ENCODE measurements at regions not wholly inside any gene's neighbourhood (a gene's known extent, or its start where the extent isn't known, plus 50 kb on each side); places are given as distances from the start of the nearest gene placed in this dataset.
A peak's percentile ranks its signal among the peaks of the same experiment; 100 is the strongest.

DNA sequence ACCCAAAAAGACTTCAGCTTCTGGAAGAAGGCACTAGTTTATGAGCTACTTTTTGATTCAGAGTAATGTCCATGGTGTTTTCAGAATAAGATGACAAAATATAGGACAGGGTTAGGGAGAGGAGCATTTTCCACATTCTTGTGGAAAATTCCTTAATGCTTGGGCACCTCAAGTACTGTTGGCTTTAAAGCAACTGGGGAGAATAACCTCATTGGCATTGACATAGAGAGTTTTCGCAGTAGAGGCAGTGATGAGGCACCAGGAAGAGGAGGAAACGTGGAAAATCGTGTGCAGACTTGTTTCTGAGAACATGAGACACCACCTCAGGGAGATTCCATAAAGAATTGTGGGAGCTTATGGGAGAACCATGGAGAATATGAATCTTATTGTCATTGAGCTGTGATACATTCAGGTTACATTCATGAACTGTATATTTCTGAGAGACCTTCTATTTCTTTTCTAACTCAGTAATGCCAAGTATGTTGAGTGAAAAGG is 929.0 kb upstream of the NRXN1 start:
- peaks cover 8% of the 10 kb centered on the region for H3K4me1 Mint-ChIP-seq
- H3K36me3 Mint-ChIP-seq (ENCODE audit: low read depth), result no peaks in the 10 kb centered on the region
- H3K36me3 ChIP-seq (ENCODE audit: insufficient read depth), result no peaks in the 10 kb centered on the region
- H2AFZ ChIP-seq, result peak overlapping the region; percentile 39; the same call in 1 of the 2 replicates
- ATAC-seq (no peak), DNase-seq (ENCODE audit: low spot score) (no peak)
- H3K27me3 Mint-ChIP-seq (ENCODE audit: insufficient read depth, low read depth, poor library complexity), result no peaks in the 10 kb centered on the region
- H3K4me3 ChIP-seq, result no peak overlapping the region
- H3K4me3 Mint-ChIP-seq, result no peak overlapping the region
- no peak overlapping the region for H3K4me2 ChIP-seq
- TF ChIP-seq ZNF331 (CRISPR knock-in tag; IDR thresholded peaks at IDR 0.05; ENCODE audit: low read depth), result no peak
- no peak for TF ChIP-seq CREB1 (CRISPR knock-in tag; IDR thresholded peaks at IDR 0.05; ENCODE audit: low read depth)
- no peak for TF ChIP-seq STAT1 (IDR thresholded peaks at IDR 0.05; ENCODE audit: unreplicated experiment)
- TF ChIP-seq ZNF114 (CRISPR knock-in tag; IDR thresholded peaks at IDR 0.05), result no peak
- no peak for TF ChIP-seq NANOG (IDR thresholded peaks at IDR 0.05; ENCODE audit: borderline replicate concordance)
- TF ChIP-seq EZH2 (IDR thresholded peaks at IDR 0.05; ENCODE audit: low read depth, unreplicated experiment), result no peak
- TF ChIP-seq, protein P1, sequence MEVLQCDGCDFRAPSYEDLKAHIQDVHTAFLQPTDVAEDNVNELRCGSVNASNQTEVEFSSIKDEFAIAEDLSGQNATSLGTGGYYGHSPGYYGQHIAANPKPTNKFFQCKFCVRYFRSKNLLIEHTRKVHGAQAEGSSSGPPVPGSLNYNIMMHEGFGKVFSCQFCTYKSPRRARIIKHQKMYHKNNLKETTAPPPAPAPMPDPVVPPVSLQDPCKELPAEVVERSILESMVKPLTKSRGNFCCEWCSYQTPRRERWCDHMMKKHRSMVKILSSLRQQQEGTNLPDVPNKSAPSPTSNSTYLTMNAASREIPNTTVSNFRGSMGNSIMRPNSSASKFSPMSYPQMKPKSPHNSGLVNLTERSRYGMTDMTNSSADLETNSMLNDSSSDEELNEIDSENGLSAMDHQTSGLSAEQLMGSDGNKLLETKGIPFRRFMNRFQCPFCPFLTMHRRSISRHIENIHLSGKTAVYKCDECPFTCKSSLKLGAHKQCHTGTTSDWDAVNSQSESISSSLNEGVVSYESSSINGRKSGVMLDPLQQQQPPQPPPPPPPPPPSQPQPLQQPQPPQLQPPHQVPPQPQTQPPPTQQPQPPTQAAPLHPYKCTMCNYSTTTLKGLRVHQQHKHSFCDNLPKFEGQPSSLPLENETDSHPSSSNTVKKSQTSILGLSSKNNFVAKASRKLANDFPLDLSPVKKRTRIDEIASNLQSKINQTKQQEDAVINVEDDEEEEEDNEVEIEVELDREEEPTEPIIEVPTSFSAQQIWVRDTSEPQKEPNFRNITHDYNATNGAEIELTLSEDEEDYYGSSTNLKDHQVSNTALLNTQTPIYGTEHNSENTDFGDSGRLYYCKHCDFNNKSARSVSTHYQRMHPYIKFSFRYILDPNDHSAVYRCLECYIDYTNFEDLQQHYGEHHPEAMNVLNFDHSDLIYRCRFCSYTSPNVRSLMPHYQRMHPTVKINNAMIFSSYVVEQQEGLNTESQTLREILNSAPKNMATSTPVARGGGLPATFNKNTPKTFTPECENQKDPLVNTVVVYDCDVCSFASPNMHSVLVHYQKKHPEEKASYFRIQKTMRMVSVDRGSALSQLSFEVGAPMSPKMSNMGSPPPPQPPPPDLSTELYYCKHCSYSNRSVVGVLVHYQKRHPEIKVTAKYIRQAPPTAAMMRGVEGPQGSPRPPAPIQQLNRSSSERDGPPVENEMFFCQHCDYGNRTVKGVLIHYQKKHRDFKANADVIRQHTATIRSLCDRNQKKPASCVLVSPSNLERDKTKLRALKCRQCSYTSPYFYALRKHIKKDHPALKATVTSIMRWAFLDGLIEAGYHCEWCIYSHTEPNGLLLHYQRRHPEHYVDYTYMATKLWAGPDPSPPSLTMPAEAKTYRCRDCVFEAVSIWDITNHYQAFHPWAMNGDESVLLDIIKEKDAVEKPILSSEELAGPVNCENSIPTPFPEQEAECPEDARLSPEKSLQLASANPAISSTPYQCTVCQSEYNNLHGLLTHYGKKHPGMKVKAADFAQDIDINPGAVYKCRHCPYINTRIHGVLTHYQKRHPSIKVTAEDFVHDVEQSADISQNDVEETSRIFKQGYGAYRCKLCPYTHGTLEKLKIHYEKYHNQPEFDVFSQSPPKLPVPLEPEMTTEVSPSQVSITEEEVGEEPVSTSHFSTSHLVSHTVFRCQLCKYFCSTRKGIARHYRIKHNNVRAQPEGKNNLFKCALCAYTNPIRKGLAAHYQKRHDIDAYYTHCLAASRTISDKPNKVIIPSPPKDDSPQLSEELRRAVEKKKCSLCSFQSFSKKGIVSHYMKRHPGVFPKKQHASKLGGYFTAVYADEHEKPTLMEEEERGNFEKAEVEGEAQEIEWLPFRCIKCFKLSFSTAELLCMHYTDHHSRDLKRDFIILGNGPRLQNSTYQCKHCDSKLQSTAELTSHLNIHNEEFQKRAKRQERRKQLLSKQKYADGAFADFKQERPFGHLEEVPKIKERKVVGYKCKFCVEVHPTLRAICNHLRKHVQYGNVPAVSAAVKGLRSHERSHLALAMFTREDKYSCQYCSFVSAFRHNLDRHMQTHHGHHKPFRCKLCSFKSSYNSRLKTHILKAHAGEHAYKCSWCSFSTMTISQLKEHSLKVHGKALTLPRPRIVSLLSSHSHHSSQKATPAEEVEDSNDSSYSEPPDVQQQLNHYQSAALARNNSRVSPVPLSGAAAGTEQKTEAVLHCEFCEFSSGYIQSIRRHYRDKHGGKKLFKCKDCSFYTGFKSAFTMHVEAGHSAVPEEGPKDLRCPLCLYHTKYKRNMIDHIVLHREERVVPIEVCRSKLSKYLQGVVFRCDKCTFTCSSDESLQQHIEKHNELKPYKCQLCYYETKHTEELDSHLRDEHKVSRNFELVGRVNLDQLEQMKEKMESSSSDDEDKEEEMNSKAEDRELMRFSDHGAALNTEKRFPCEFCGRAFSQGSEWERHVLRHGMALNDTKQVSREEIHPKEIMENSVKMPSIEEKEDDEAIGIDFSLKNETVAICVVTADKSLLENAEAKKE (CRISPR knock-in tag; IDR thresholded peaks at IDR 0.05), result no peak
- TF ChIP-seq, protein P2, sequence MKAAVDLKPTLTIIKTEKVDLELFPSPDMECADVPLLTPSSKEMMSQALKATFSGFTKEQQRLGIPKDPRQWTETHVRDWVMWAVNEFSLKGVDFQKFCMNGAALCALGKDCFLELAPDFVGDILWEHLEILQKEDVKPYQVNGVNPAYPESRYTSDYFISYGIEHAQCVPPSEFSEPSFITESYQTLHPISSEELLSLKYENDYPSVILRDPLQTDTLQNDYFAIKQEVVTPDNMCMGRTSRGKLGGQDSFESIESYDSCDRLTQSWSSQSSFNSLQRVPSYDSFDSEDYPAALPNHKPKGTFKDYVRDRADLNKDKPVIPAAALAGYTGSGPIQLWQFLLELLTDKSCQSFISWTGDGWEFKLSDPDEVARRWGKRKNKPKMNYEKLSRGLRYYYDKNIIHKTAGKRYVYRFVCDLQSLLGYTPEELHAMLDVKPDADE (IDR thresholded peaks at IDR 0.05), result no peak
- TF ChIP-seq JUNB (IDR thresholded peaks at IDR 0.05; ENCODE audit: unreplicated experiment), result no peak
- TF ChIP-seq, protein P3, sequence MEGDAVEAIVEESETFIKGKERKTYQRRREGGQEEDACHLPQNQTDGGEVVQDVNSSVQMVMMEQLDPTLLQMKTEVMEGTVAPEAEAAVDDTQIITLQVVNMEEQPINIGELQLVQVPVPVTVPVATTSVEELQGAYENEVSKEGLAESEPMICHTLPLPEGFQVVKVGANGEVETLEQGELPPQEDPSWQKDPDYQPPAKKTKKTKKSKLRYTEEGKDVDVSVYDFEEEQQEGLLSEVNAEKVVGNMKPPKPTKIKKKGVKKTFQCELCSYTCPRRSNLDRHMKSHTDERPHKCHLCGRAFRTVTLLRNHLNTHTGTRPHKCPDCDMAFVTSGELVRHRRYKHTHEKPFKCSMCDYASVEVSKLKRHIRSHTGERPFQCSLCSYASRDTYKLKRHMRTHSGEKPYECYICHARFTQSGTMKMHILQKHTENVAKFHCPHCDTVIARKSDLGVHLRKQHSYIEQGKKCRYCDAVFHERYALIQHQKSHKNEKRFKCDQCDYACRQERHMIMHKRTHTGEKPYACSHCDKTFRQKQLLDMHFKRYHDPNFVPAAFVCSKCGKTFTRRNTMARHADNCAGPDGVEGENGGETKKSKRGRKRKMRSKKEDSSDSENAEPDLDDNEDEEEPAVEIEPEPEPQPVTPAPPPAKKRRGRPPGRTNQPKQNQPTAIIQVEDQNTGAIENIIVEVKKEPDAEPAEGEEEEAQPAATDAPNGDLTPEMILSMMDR (conservative IDR thresholded peaks at IDR 0.05; ENCODE audit: low read depth in 2 of 2), result no peak
- no peak for TF ChIP-seq EZH2phosphoT487 (IDR thresholded peaks at IDR 0.05; ENCODE audit: unreplicated experiment)
- TF ChIP-seq, protein P4, sequence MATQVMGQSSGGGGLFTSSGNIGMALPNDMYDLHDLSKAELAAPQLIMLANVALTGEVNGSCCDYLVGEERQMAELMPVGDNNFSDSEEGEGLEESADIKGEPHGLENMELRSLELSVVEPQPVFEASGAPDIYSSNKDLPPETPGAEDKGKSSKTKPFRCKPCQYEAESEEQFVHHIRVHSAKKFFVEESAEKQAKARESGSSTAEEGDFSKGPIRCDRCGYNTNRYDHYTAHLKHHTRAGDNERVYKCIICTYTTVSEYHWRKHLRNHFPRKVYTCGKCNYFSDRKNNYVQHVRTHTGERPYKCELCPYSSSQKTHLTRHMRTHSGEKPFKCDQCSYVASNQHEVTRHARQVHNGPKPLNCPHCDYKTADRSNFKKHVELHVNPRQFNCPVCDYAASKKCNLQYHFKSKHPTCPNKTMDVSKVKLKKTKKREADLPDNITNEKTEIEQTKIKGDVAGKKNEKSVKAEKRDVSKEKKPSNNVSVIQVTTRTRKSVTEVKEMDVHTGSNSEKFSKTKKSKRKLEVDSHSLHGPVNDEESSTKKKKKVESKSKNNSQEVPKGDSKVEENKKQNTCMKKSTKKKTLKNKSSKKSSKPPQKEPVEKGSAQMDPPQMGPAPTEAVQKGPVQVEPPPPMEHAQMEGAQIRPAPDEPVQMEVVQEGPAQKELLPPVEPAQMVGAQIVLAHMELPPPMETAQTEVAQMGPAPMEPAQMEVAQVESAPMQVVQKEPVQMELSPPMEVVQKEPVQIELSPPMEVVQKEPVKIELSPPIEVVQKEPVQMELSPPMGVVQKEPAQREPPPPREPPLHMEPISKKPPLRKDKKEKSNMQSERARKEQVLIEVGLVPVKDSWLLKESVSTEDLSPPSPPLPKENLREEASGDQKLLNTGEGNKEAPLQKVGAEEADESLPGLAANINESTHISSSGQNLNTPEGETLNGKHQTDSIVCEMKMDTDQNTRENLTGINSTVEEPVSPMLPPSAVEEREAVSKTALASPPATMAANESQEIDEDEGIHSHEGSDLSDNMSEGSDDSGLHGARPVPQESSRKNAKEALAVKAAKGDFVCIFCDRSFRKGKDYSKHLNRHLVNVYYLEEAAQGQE (IDR thresholded peaks at IDR 0.05; ENCODE audit: unreplicated experiment), result no peak
- TF ChIP-seq POLR2AphosphoS5 (IDR thresholded peaks at IDR 0.05; ENCODE audit: low read depth), result no peak
- H4K20me1 ChIP-seq (replicated peaks; ENCODE audit: insufficient read depth), result no peaks in the 10 kb centered on the region
- no peak overlapping the region for H3K27ac Mint-ChIP-seq
- no peaks in the 10 kb centered on the region for H3K27me3 ChIP-seq (ENCODE audit: insufficient read depth)
- H3F3A ChIP-seq (replicated peaks; ENCODE audit: low read depth), result no peaks in the 10 kb centered on the region
- no peaks in the 10 kb centered on the region for H3K9me3 Mint-ChIP-seq
- H3K4me1 ChIP-seq (ENCODE audit: insufficient read depth), result peaks cover 11% of the 10 kb centered on the region
- no peaks in the 10 kb centered on the region for H3K9me2 ChIP-seq (ENCODE audit: insufficient read depth)
- no peak overlapping the region for H3K27ac ChIP-seq (ENCODE audit: low read depth)
- H3K79me2 ChIP-seq (replicated peaks; ENCODE audit: insufficient read depth), result no peaks in the 10 kb centered on the region

Measured in GM23338 (cell line).